IMR-90 (cell line): ENCODE measurements at regions not wholly inside any gene's neighbourhood (a gene's known extent, or its start where the extent isn't known, plus 50 kb on each side); places are given as distances from the start of the nearest gene placed in this dataset.

Experiments used
- ATAC-seq: fragments of 200-7000 bp; cut with Tn5 transposase; 2 replicates; pipeline ENCODE4 v1.9.1; 2020; ENCODE audit warnings: low read depth, mild to moderate bottlenecking, moderate library complexity
- BruUV-seq: library from RNA; stranded (reverse); fragments of 400-500 nt; replicated peaks from 2 replicates; lab custom pipeline; 2021; lab: Mats Ljungman, UMichigan
- CTCF ChIA-PET: fragments of 300-600 bp; formaldehyde crosslinking; extraction: SDS; loops from one replicate; lab custom pipeline; 2021; ENCODE audit warnings: antibody characterized with exemption; lab: Yijun Ruan, JAX
- POLR2A ChIA-PET: fragments of 300-600 bp; sonication (Branson Sonifier 250); formaldehyde crosslinking; loops from one replicate; lab custom pipeline; 2022; ENCODE audit warnings: antibody characterized with exemption; ENCODE audit not compliant: unreplicated experiment; lab: Charles Lee
- DNase-seq: peaks from one replicate; pipeline ENCODE4 v3.0.0; 2013
- H2AFZ ChIP-seq: replicated peaks from 2 replicates; pipeline ENCODE3; 2013; ENCODE audit warnings: low read length, mild to moderate bottlenecking; ENCODE audit not compliant: poor library complexity
- H2AK5ac ChIP-seq: 2 replicates; pipeline ENCODE4 v1.6.1; 2013; ENCODE audit warnings: low read depth, low read length, inconsistent platforms
- H2AK9ac ChIP-seq: replicated peaks from 2 replicates; pipeline ENCODE3; 2013; ENCODE audit warnings: mild to moderate bottlenecking, low read depth, low read length, moderate library complexity; ENCODE audit not compliant: poor library complexity
- H2BK120ac ChIP-seq: 2 replicates; pipeline ENCODE4 v1.6.1; 2013; ENCODE audit warnings: low read depth, low read length, inconsistent platforms
- H2BK15ac ChIP-seq: 3 replicates; pipeline ENCODE4 v1.6.1; 2013; ENCODE audit warnings: low read depth, low read length, inconsistent platforms
- H2BK20ac ChIP-seq: 2 replicates; pipeline ENCODE4 v1.6.1; 2013; ENCODE audit warnings: low read depth, mild to moderate bottlenecking, inconsistent platforms, low read length, moderate library complexity
- H2BK5ac ChIP-seq: 2 replicates; pipeline ENCODE4 v1.6.1; 2013; ENCODE audit warnings: mild to moderate bottlenecking, low read depth, low read length, inconsistent platforms; ENCODE audit not compliant: poor library complexity, severe bottlenecking
- H3K14ac ChIP-seq: replicated peaks from 2 replicates; pipeline ENCODE4 v1.6.1; 2013; ENCODE audit warnings: low read depth, low read length, inconsistent platforms
- H3K18ac ChIP-seq: 2 replicates; pipeline ENCODE4 v1.6.1; 2013; ENCODE audit warnings: low read depth, low read length, control low read depth
- H3K23ac ChIP-seq: 2 replicates; pipeline ENCODE4 v1.6.1; 2013; ENCODE audit warnings: low read depth, low read length, inconsistent platforms
- H3K27ac ChIP-seq: 2 replicates; pipeline ENCODE4 v1.5.1; 2013; ENCODE audit warnings: mild to moderate bottlenecking, control low read depth, low read length; ENCODE audit not compliant: insufficient read depth
- H3K27me3 ChIP-seq: 2 replicates; pipeline ENCODE4 v1.6.1; 2013; ENCODE audit warnings: low read length; ENCODE audit not compliant: control insufficient read depth, insufficient read depth
- H3K36me3 ChIP-seq: 2 replicates; pipeline ENCODE4 v1.6.1; 2013; ENCODE audit warnings: low read length, mixed read lengths; ENCODE audit not compliant: control insufficient read depth, insufficient read depth
- H3K4ac ChIP-seq: 2 replicates; pipeline ENCODE4 v1.6.1; 2013; ENCODE audit warnings: low read depth, low read length, inconsistent platforms
- H3K4me1 ChIP-seq: 2 replicates; pipeline ENCODE4 v1.6.1; 2013; ENCODE audit warnings: low read length, mixed read lengths; ENCODE audit not compliant: control insufficient read depth, insufficient read depth
- H3K4me2 ChIP-seq: 2 replicates; pipeline ENCODE4 v1.6.1; 2013; ENCODE audit warnings: low read depth, mild to moderate bottlenecking, control low read depth, low read length, moderate library complexity
- H3K4me3 ChIP-seq: 2 replicates; pipeline ENCODE4 v1.5.1; 2013; ENCODE audit warnings: low read depth, mild to moderate bottlenecking, control low read depth, low read length, moderate library complexity; ENCODE audit not compliant: insufficient read depth
- H3K56ac ChIP-seq: 2 replicates; pipeline ENCODE4 v1.6.1; 2013; ENCODE audit warnings: low read length, inconsistent platforms; ENCODE audit not compliant: insufficient read depth; ENCODE audit errors: extremely low read depth
- H3K79me1 ChIP-seq, 2 experiments: 2 replicates each; pipeline ENCODE4 v1.6.1; 2013; ENCODE audit warnings: low read length in 2 of 2, inconsistent platforms in 1 of 2, low read depth in 1 of 2
- H3K9ac ChIP-seq: 2 replicates; pipeline ENCODE4 v1.6.1; 2013; ENCODE audit warnings: low read depth, low read length, control low read depth
- H3K9me1 ChIP-seq: 2 replicates; pipeline ENCODE4 v1.6.1; 2013; ENCODE audit warnings: low read length, inconsistent platforms; ENCODE audit not compliant: insufficient read depth
- H3K9me3 ChIP-seq: 2 replicates; pipeline ENCODE4 v1.6.1; 2013; ENCODE audit warnings: low read length; ENCODE audit not compliant: control insufficient read depth, insufficient read depth
- H4K20me1 ChIP-seq: 2 replicates; pipeline ENCODE4 v1.6.1; 2013; ENCODE audit warnings: low read length, inconsistent platforms; ENCODE audit not compliant: insufficient read depth
- H4K5ac ChIP-seq: 2 replicates; pipeline ENCODE4 v1.6.1; 2013; ENCODE audit warnings: mild to moderate bottlenecking, low read depth, low read length, control low read depth
- H4K8ac ChIP-seq, 2 experiments: 2 replicates each; pipeline ENCODE4 v1.6.1; 2013; ENCODE audit warnings: low read depth in 2 of 2, low read length in 2 of 2, control low read depth in 1 of 2, inconsistent platforms in 1 of 2
- H4K91ac ChIP-seq: 2 replicates; pipeline ENCODE4 v1.6.1; 2013; ENCODE audit warnings: low read depth, low read length, inconsistent platforms; ENCODE audit not compliant: insufficient read depth
- BHLHE40 ChIP-seq: fragments of 150-350 bp; IDR thresholded peaks from 2 replicates; pipeline ENCODE4 v1.6.1; 2016; ENCODE audit warnings: mild to moderate bottlenecking, low read depth, low read length
- CEBPB ChIP-seq: IDR thresholded peaks from 2 replicates; pipeline ENCODE4 v1.6.1; 2012; ENCODE audit warnings: low read depth, low read length, improper control_type of control experiment
- CHD1 ChIP-seq: IDR thresholded peaks from 2 replicates; pipeline ENCODE4 v1.6.1; 2012; ENCODE audit warnings: low read depth, low read length, improper control_type of control experiment
- CTCF ChIP-seq: conservative IDR thresholded peaks from 2 replicates; pipeline ENCODE4 v1.5.1; 2012; ENCODE audit warnings: mild to moderate bottlenecking, low read depth, low read length, improper control_type of control experiment
- FOS ChIP-seq: fragments of 150-350 bp; IDR thresholded peaks from 2 replicates; pipeline ENCODE4 v1.6.1; 2016; ENCODE audit warnings: low read depth, low read length
- MAFK ChIP-seq: IDR thresholded peaks from 2 replicates; pipeline ENCODE4 v1.6.1; 2012; ENCODE audit warnings: low read depth, low read length, improper control_type of control experiment
- MAZ ChIP-seq: IDR thresholded peaks from 2 replicates; pipeline ENCODE4 v1.6.1; 2012; ENCODE audit warnings: low read depth, mild to moderate bottlenecking, low read length, improper control_type of control experiment, moderate library complexity, borderline replicate concordance
- MXI1 ChIP-seq: IDR thresholded peaks from 2 replicates; pipeline ENCODE4 v1.6.1; 2012; ENCODE audit warnings: low read depth, mild to moderate bottlenecking, low read length, moderate library complexity, borderline replicate concordance
- NFE2L2 ChIP-seq: fragments of 150-350 bp; IDR thresholded peaks from 2 replicates; pipeline ENCODE4 v1.6.1; 2016; ENCODE audit warnings: low read depth, mild to moderate bottlenecking, low read length
- POLR2A ChIP-seq: IDR thresholded peaks from 2 replicates; pipeline ENCODE4 v1.6.1; 2012; ENCODE audit warnings: mild to moderate bottlenecking, low read depth, low read length
- RAD21 ChIP-seq: IDR thresholded peaks from 2 replicates; pipeline ENCODE4 v1.6.1; 2012; ENCODE audit warnings: low read length, improper control_type of control experiment
- RCOR1 ChIP-seq: IDR thresholded peaks from 2 replicates; pipeline ENCODE4 v1.6.1; 2012; ENCODE audit warnings: mild to moderate bottlenecking, low read length, improper control_type of control experiment; ENCODE audit not compliant: insufficient replicate concordance
- RFX5 ChIP-seq: IDR thresholded peaks from 2 replicates; pipeline ENCODE4 v1.8.0; 2012; ENCODE audit warnings: low read depth, mild to moderate bottlenecking, low read length, moderate library complexity
- SMC3 ChIP-seq: fragments of 150-350 bp; IDR thresholded peaks from 2 replicates; pipeline ENCODE4 v1.6.1; 2016; ENCODE audit warnings: low read depth, mild to moderate bottlenecking, antibody characterized with exemption, low read length, moderate library complexity
- WGBS, 2 experiments: methylation state at CpG; one replicate each; pipeline versions ENCODE4 v1.1.5 to v1.1.7; 2013; ENCODE audit warnings: missing lambda C conversion rate in 2 of 2; ENCODE audit not compliant: insufficient read length in 1 of 2; ENCODE audit errors: extremely low coverage in 2 of 2; 5-methylcytosine and 5-hydroxymethylcytosine counted together
- dilution Hi-C: fragments of 300-500 bp; cut with HindIII; formaldehyde crosslinking; loops from one replicate; pipeline ENCODE4 v1.14.3; 2018; ENCODE audit warnings: low sequenced_read_pairs; ENCODE audit not compliant: unreplicated experiment
- in situ Hi-C: fragments of 300-500 bp; cut with MboI; formaldehyde crosslinking; loops from 3 replicates; pipeline ENCODE4 v1.14.3; 2019; ENCODE audit warnings: low sequenced_read_pairs, inconsistent platforms, mixed read lengths
- intact Hi-C: fragments of 100-400 bp; cut with micrococcal nuclease; formaldehyde crosslinking; loops from 2 replicates; pipeline ENCODE4 v1.10.0; 2022

- Histone ChIP-seq H4K91ac (no peak overlapping the region), H2BK5ac (no peak overlapping the region), H3K14ac (no peak overlapping the region), H3K23ac (no peak overlapping the region), H3K4me2 (no peak overlapping the region), H3K79me1 (no peaks in the 10 kb centered on the region), H3K4ac (no peak overlapping the region), H3K4me1 (no peaks in the 10 kb centered on the region), H4K20me1 (no peaks in the 10 kb centered on the region), H3K9ac (no peak overlapping the region), H2BK20ac (no peak overlapping the region), H3K27me3 (no peaks in the 10 kb centered on the region), H2AK9ac (no peak overlapping the region), H3K9me3 (peaks cover 15% of the 10 kb centered on the region), H4K8ac (no peak overlapping the region), H3K27ac (no peak overlapping the region), H3K36me3 (no peaks in the 10 kb centered on the region), H4K5ac (no peak overlapping the region), H2AK5ac (no peak overlapping the region), H2BK120ac (no peak overlapping the region), H3K4me3 (no peak overlapping the region), H2AFZ (no peak overlapping the region), H2BK15ac (no peak overlapping the region), H3K18ac (no peak overlapping the region), H3K56ac (no peak overlapping the region), H3K9me1 (no peaks in the 10 kb centered on the region)
- ATAC-seq (no peak), DNase-seq (no peak)
- dilution Hi-C loops (no loop called here), in situ Hi-C loops (no loop called here), intact Hi-C loops (no loop called here)
- ChIA-PET POLR2A (no interaction called here), CTCF (no interaction called here)
- TF ChIP-seq RFX5 = no peak
- no peak for TF ChIP-seq FOS
- no peak for TF ChIP-seq POLR2A
- TF ChIP-seq NFE2L2 = no peak
- no peak for TF ChIP-seq RAD21
- no peak for TF ChIP-seq MAZ
- no peak for TF ChIP-seq CHD1
- no peak for TF ChIP-seq CEBPB
- no peak for TF ChIP-seq SMC3
- no peak for TF ChIP-seq CTCF
- TF ChIP-seq BHLHE40 = no peak
- no peak for TF ChIP-seq MAFK
- no peak for TF ChIP-seq MXI1
- no peak for TF ChIP-seq RCOR1
- no TSS peak for BruUV-seq
- no CpG with 5 or more reads among the region's 5 CpGs for WGBS, 2 experiments
Observed at GRCh38 chr1:239276051-239276450, 110.3 kb upstream of the CHRM3 start.
